GM12892 (cell line): ENCODE measurements at regions not wholly inside any gene's neighbourhood (a gene's known extent, or its start where the extent isn't known, plus 50 kb on each side); places are given as distances from the start of the nearest gene placed in this dataset.

Experiments used
- DNase-seq: peaks from one replicate; pipeline ENCODE4 v3.0.0; 2011; ENCODE audit not compliant: insufficient read length
- FAIRE-seq: peaks from 2 replicates; lab custom pipeline; 2011; peaks lifted over from hg19 to GRCh38; lab: Jason Lieb, UNC
- POLR2A ChIP-seq: IDR thresholded peaks from 2 replicates; pipeline ENCODE4 v1.6.1; 2011; ENCODE audit warnings: low read depth, low read length, control low read depth
- POLR2AphosphoS5 ChIP-seq: IDR thresholded peaks from 2 replicates; pipeline ENCODE4 v1.6.1; 2011; ENCODE audit warnings: low read depth, low read length, control low read depth
- TAF1 ChIP-seq: IDR thresholded peaks from 2 replicates; pipeline ENCODE4 v1.6.1; 2011; ENCODE audit warnings: low read depth, mild to moderate bottlenecking, control low read depth, low read length, borderline replicate concordance

DNA sequence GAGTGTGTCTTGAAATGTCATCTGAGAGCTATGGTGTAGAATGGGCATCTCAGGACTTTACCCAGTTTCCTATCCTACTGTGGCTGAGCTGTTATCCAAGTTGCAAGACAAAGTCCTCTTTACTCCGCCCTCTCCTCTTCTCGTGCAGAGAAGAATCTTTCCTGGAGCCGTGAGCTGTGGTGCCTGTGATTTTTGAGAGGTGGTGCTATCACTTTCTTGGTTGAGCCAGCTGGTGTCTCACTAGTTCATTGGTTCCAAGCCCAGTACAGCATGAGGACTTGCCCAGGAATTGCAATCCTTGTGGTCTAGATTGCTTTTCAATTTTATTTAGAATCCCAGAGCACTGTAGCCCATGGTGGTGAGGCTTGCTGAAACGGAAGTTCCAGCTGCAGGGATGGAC is 2300.3 kb downstream of the MAT2B start:
- TF ChIP-seq POLR2AphosphoS5 (no peak), POLR2A (no peak), TAF1 (no peak)
- DNase-seq (no peak), FAIRE-seq (no peak)

DNA sequence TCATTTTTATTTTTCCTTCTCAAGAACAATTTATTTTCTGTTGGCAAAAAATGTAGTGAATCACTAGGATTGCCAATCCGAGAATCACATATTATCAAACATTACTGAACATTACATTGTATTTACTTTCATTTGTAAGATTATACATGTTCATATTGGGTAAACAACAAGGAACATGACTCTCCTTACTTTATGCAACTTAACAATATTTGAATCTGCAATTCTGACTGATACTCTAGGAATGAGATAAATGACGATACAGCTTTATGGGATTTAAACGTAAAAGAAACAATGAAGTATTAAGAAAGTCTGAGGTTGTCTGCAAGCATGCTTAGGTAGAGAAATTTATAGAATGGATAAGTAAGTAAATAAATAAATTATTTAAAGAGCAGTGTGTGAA is 2302.9 kb downstream of the MAT2B start:
- no peak for TF ChIP-seq TAF1
- no peak for TF ChIP-seq POLR2AphosphoS5
- no peak for TF ChIP-seq POLR2A
- no peak for FAIRE-seq

GRCh38 chr5:165809914-165810313 is 2304.5 kb downstream of the MAT2B start:
- DNase-seq (no peak), FAIRE-seq (no peak)
- no peak for TF ChIP-seq POLR2A
- TF ChIP-seq TAF1 = no peak
- TF ChIP-seq POLR2AphosphoS5 = no peak

More for the DNA sequence above, 2302.9 kb downstream of the MAT2B start:
- DNase-seq = no peak

DNA sequence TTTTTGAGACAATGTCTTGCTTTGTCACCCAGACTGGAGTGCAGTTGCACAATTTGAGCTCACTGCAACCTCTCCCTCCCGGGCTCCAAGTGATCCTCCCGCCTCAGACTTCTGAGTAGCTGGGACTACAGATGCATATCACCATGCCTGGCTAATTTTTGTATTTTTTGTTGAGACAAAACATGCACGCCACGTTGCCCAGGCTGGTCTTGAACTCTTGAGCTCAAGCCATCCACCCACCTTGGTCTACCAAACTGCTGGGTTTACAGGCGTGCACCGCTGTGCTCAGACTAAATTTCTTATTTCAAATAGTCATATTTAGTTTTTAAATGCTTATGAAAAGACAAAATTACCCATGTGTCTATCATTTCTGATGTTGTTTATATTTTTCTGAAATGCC is 2324.1 kb downstream of the MAT2B start:
- no peak for DNase-seq
- TF ChIP-seq POLR2AphosphoS5 = no peak
- TF ChIP-seq POLR2A = no peak
- TF ChIP-seq TAF1 = no peak
- FAIRE-seq = no peak

GRCh38 chr5:165834891-165835290 is 2329.5 kb downstream of the MAT2B start:
- FAIRE-seq (no peak), DNase-seq (no peak)
- TF ChIP-seq TAF1 (no peak), POLR2A (no peak), POLR2AphosphoS5 (no peak)

DNA sequence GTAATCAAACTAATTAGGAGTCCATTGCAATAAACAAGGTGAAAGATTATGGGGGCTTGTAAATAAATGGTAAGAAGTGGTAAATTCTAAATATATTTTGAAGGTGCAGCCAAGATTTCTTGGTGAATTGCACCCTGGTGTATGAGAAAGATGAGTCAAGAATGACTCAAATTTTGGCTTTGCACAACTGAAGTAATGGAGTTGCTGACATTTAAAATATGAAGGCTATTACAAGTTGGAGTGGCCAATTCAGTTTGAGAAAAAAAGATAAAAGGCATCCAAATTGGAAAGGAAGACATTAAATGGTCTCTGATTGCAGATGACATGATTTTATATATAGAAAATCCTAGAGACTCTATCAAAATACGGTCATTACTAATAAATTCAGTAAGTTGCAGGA is 2330.6 kb downstream of the MAT2B start:
- FAIRE-seq = no peak
- no peak for TF ChIP-seq TAF1
- TF ChIP-seq POLR2AphosphoS5 = no peak
- no peak for TF ChIP-seq POLR2A
- no peak for DNase-seq

DNA sequence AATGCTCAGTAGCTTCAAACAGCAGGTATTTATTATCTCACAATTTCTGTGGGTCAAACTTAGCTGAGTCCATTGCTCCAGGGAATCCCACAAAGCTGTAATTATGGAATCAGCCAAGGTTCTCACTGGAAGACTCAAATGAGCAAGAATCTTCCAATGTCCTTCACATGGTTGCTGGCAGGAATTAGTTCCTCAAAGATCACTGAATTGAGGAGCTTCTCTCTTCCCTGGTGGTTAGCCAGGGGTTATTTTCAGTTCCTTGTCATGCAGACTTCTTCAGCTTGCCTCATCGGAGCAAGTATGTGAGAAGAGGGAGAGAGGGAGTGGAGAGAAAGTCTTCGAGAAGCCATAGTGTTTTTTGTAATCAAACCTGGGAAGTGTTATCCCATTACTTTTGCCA is 2331.9 kb downstream of the MAT2B start:
- no peak for TF ChIP-seq TAF1
- no peak for TF ChIP-seq POLR2AphosphoS5
- TF ChIP-seq POLR2A = no peak
- FAIRE-seq (no peak), DNase-seq (no peak)

DNA sequence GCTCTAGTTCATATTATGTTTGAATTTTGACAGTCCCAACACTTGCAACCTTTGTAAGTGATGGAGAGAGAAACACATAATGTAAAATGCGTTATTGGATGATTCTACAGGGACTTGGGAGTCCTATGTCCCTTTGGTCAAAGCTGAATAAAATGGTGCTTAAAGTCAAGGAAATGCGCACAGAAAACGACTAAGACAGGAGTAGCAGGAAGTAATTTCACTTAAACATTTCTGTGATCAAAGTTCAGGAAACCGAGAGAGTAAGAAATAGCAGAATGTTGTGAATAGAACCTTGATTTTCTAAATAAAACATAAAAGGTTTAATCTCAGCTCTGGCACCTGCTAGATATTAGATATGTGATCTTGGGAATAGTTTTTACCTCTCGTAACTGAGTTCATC is 2339.2 kb downstream of the MAT2B start:
- TF ChIP-seq TAF1 (no peak), POLR2A (no peak), POLR2AphosphoS5 (no peak)
- no peak for DNase-seq
- no peak for FAIRE-seq

DNA sequence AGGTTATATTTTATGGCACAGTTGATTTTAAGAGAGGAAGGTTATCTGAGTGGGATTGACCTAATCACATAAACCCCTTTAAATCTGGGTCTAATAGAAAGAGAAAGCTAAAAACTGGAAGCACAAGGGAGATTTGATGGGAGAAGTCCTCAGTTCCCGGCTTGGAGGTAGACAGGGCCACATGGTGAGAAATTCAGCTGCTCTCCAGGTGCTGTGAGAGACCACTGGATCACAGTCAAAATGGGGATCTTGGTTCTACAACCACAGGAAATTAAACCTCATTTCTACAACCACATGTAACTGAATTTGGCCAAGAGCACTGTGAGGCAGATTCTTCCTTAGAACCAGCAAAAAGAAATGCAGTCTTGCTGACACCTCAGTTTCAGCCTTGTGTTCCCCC is 2352.7 kb downstream of the MAT2B start:
- TF ChIP-seq POLR2AphosphoS5 = no peak
- FAIRE-seq (no peak), DNase-seq (no peak)

DNA sequence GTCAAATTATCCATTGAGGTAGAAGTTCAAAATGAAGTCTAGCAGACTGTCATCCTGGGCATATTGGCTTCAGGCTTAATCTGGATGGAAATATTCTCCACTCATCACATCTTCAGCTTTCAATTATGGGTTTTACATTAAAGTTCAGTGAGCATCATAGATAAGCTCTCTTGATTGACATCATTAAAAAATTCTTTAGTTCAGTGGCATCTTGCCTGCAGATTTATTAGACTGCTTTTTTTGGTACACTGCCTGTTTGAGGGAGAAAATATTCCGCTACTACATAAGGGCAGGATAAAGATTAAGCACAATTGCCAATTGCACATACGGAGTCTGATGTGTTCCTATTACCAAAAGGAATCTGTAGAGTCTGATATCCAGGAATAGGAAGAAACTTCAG is 2353.8 kb downstream of the MAT2B start:
- FAIRE-seq = no peak
- TF ChIP-seq TAF1 = no peak

DNA sequence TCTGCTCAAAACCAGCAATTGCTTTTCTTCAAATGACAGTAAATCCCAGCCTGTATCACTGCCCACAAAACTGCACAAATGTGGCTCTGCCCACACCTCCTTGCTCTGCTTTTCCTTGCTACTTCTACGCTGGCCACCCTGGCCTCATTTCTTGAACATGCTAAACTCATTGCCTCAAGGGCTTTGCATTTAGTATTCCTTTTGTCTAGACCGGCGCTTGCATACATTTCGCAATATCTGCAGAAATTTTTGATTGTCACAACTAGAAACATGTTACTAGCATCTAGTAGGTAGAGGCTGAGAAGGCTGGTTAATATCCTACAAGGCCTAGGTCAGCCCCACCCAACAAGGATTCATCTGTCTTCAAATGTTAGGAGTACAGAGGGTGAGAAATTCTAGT is 2357.8 kb downstream of the MAT2B start:
- no peak for FAIRE-seq
- TF ChIP-seq TAF1 = no peak
- TF ChIP-seq POLR2A = no peak
- no peak for TF ChIP-seq POLR2AphosphoS5
- no peak for DNase-seq

More for the DNA sequence above, 2353.8 kb downstream of the MAT2B start:
- DNase-seq = no peak

DNA sequence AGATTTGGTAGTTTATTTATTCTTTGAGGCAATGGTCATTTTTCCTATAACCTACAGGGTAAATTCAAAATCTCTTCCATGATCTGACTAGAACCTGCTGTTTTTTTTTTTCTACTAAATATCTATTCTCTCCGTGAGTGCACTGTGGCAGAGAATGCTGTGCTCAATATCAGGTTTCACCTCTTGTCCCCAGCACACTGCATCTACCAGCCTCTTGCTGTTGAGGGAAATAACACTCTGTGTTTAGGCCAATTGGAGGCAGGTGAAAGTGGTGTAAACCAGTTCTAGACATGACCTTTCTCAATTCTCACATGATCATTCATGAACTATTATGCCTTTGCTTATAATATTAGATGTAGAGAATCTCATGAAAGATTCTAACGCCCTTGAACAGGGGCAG is 2365.9 kb downstream of the MAT2B start:
- TF ChIP-seq TAF1 (no peak), POLR2A (no peak), POLR2AphosphoS5 (no peak)
- DNase-seq (no peak), FAIRE-seq (no peak)

- FAIRE-seq = no peak
- DNase-seq = no peak
Observed at GRCh38 chr5:165874851-165875250, 2369.4 kb downstream of the MAT2B start.

More at GRCh38 chr5:165874851-165875250, 2369.4 kb downstream of the MAT2B start:
- TF ChIP-seq TAF1 (no peak), POLR2AphosphoS5 (no peak), POLR2A (no peak)
